SW480 (cell line): ENCODE measurements at regions not wholly inside any gene's neighbourhood (a gene's known extent, or its start where the extent isn't known, plus 50 kb on each side); places are given as distances from the start of the nearest gene placed in this dataset.

Experiments
- DNase-seq: peaks from one replicate; pipeline ENCODE4 v3.0.0-alpha.2; 2016; ENCODE audit warnings: low spot score

DNA sequence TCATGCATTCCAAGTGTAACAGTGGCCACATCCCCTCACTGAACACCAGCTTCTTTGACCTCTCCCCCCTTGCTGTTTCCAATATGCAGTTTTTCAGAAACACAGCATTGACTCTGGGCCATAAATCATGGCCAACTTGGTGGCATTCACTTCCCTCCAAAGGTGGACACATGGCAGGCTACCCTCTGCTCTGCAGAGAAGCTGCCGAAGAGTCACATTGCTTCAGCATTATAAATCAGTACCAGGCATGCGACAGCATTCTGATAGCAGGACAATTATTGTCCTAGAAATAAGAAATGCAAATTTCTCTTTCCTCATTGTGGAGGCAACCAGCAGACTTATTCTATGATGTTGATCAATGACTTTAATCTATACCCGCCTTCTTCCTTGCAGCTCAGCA is 475.4 kb upstream of the GHITM start:
- no peak for DNase-seq

DNA sequence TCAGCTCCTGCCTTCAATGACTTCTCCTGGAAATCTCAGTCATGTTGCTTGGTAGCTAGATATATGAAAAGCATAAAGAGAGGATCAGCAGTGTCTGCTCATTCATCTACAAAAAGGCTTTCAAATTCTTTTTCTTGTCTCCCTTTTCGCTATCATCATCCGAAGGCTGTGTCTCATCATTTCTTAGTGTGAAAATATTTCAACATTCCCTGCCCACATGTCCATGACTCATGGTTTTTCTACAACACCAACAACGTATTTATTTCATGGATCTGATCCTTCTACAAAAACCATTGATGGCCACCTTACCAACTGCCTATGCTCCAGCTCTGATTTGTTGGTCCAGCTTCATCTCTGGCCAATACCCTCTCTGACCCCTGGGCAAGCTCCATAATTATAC is 472.5 kb upstream of the GHITM start:
- no peak for DNase-seq

DNA sequence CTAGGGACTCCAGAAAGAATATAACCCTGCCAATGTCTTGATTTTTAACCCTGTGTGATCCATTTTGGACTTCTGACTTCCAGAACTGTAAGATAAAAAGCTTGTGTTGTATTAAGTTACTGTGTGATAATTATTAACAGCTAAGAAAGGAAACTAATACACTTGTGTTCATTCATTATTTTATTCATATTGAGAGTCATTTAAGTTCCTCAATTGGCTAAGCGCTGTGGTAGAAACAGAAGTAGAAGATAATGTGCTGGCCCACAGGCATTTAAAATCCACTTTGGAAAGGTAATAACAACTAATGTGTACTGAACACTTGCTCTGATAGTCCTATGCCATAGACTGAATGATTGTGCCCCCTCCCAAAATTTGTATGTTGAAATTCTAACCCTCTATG is 471.7 kb upstream of the GHITM start:
- no peak for DNase-seq

DNA sequence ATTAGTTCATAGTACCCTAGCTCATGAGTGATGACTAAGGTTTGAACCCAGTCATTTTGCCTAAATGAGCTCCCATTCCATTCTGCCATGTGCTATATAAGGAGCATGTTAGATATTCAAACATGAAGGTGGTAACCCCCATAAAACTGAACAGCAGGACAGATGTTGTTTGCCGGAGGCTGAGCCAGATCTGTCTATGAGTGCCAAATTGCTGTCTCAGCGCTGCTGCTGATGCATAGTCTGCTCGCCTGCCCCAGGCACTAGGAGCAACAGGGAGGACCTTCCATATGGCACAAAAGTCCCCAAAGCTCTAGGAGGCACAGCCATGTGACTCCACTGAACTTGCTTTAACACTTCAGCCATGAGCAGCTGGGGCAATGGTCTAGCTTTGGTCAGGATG is 466.0 kb upstream of the GHITM start:
- DNase-seq: no peak

DNA sequence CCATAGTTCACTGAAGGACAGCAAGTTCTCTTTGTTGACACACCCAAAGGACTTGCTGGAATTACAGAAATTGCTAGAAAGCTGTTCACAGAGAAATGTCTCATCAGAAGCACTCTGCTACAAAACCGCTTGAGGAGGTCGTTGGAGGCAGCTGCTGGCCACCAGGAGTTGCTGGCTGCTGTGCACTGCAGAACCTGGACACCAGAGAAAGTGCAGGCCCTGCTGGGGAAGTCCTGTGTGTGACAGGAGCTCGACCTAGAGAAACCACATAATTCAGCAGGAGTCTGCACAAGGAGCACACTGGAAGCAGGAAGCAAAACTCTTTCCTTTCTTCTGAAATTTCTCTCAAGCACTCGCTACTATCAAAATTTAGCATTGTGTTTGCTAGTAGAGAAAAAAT is 461.5 kb upstream of the GHITM start:
- no peak for DNase-seq

DNA sequence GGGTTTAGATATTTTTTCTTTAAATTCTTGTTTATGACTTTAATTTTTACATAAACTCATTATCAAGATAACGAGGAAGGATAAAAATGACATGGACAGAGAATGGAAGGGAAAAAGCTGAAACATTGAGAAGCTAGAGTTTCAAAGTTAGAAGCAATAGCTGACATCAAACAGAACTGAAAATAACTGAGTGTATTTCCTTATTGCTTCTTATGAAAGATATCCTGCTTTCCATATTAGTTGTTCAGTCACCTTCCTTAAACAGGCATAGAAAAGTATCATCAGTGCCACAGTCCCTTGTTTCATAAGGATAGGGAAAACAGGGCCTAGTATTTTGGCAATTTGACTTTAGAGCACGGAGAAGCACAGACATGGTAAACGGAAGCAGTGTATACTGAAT is 460.5 kb upstream of the GHITM start:
- DNase-seq: no peak

DNA sequence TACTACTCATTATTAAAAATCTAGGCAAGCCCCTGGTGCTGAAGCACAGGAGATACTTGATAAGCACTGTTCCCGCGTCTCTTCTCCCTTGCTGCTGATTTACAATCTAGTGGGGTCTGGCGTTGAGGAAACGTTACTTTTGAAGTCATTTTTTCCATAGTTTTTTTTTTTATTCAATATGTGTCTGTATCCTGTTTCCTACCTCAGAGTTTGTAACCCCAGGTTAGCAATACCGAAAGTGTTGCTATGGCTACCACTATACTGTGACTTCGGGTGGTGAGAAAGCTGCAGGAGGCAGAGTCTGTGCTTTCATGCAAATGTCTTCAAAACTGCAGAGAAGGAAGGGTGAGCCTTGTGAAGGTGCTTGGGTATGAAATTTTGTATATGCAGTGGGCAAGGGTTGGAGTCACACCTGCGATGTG is 458.8 kb upstream of the GHITM start:
- no peak for DNase-seq

DNA sequence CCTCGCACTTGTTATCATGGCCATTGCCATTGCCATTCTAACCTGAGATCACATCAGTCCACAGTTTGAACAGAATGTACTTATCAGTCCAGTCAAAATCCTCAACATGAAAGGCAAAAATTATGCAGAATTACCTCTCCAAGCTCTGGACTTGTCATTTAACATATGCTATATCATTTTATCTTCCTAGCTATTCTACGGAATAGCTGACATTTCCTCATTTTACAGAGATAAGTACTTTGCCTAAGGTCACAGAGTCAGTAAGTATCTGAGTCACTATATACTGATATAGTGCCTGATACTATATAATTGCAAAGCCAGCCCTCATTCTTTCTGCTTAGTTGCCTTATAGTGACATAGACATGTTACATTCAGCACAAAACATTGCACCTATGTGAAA is 456.9 kb upstream of the GHITM start:
- no peak for DNase-seq

DNA sequence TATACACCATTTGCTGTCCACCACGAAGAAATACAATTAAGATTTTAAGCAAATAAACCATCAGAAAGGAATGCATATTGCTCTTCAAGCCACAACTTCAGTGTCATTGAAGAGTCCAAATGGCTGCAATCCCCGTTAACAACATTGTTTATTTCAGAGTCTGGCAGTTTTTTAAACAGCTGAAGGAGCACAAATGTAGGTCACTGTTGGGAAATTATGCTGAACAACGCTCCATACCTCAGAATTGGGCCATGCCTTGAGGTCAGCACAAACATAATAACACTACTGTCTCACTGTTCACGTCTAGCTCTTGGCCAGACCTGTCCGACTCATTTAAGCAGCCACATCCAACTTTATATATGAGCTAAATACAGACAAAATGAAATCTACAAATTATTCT is 453.9 kb upstream of the GHITM start:
- DNase-seq: no peak

DNA sequence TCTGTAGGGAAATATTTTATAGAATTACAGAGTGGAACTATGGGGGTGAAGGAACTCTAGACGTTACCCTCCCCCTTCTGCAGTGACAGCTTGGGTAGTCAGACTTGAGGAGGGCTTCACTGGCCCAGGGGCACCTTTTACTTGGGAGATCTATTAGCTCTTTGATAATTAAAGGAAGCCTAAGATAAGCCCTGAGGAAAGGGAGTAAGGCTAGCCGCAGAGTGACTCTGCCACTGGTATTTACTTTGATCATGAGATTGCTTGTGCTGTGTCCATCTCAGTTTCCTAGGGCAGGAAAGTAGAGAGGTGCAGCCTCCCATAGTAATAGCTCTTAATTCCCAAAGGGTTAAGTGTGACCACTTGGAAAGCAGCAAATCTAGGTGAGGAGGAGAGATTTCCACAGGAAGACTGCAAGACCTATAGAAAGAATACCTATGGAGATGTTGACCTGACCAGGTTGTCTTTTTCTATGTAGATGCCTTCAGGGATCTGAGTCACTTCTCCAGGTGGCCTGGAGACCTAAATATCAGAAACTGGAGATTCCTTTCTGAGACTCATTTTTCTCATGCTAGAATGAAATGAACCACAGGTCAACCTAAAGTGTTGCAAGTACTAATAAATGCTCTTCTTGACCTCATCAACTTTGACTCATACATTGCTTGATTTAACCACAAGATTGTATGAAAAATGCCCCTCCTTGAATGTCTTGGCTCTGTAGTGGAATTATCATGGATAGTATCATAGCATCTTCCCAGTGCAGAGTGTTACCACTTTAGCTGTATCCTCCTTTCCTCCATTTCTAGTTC is 447.3 kb upstream of the GHITM start:
- DNase-seq: no peak

DNA sequence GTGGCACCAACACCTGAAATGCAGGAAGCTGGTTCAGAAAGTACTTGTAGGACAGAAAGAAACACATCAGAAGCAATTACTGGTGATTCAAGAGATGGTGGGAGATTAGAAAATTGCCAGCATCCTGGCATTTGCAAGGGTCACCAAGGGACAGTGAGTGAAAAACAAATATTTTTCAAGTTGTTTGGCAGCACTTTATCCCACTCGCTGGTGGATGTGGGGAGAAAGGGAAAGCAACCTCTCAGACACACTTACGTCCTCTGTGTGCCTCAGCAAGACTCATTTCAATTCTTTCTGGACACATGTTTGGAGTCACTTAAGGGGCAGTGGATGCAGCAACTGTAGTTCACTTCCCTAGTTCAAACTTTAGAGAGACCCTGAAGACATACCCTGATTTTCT is 440.4 kb upstream of the GHITM start:
- DNase-seq: no peak

DNA sequence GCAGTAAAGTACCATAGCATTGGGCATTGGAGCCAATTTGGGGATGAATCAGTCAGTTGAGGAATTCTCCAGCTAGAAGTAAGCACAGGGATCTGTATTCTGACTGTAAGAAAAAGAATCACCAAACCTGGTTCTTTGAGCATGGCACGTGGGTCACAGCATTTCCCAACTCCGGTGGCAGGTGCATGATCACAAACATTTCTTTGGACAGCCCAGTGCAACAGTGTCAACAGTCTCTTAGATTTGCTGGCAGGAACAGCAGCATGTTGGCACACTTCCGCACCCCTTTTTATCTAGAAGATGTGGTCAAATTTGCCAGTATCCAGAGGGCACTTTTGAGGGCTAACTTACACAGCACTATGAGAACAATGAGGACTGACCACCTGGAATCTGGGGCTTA is 437.5 kb upstream of the GHITM start:
- no peak for DNase-seq

DNA sequence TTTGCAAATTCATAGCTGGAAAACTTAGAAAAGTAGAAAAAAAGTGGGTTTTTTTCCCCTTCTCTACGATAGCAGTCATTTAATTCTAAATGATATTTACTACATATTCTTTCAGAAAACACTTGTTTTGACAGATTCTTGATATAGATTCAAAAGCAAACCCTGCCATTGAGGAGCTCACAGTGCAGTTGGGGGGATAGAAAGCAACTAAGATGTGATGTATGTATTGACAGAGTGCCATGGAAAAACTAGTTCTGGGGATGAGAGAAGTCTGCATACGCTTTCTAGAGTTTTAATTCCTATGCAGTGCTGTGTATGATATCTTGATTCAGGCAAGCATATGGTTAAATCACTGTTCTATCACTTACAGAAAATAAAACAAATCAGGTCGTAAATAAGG is 436.6 kb upstream of the GHITM start:
- no peak for DNase-seq

DNA sequence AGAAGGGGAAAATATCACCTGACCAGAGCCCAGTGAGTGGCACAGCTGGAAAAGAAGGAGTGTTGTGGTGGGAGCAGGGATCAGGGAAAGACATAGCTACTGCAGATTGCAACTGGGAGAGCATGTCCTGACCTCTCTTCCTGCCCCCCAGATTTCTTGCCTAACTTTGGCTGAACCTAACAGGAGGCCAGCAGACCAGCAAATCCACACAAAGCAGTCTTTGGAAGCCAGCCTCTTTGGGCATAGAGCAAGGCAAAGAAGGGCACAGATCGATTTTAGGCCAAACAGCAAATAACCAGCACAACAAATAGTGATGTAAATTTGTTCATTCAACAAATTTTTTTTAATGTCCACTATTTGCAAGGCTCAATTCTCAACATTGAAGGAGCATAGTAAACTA is 433.2 kb upstream of the GHITM start:
- DNase-seq: no peak

DNA sequence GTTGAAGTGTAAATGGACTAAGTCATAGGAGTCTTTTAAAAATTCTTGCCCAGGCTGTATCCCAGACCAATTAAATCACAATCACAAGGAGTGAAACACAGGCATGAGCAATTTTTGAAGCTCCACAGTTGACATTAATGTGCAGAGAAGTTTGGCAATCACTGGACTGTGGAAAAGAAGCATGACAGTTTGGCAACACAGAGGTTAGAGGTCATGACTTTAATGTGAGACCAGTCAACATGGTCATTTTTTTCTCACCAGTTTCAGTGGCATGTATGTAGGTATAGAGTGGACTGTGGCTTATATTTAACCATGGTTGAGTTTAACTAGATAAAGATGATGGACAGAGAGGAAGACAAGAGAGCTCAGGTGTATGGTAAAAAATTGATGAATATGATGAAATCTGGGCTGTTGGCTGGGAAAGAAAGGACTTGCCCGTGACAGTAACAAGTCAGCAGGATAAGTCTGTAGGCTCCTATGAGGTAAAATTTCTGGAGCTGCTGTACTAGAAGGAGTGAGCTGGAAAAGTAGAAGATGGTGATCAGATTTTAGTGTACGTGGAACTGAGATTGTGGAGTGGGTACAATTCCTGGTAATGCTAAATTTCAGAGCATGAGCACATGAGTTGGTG is 432.2 kb upstream of the GHITM start:
- no peak for DNase-seq

DNA sequence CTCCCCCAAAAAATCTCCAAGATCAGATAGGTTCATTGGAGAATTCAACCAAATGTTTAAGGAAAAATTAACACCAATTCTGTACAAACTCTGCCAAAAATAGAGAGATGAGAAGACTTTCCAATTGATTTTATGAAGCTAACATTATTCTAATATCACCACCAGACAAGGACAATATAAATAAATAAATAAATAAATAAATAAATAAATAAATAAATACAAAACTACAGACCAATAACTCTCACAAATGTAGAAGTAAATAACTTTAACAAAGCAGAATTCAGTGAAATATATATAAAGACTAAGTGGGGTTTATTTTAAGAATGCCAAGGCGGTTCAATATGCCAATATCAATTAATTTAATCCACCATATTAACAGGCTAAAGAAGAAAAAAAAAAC is 425.9 kb upstream of the GHITM start:
- no peak for DNase-seq

DNA sequence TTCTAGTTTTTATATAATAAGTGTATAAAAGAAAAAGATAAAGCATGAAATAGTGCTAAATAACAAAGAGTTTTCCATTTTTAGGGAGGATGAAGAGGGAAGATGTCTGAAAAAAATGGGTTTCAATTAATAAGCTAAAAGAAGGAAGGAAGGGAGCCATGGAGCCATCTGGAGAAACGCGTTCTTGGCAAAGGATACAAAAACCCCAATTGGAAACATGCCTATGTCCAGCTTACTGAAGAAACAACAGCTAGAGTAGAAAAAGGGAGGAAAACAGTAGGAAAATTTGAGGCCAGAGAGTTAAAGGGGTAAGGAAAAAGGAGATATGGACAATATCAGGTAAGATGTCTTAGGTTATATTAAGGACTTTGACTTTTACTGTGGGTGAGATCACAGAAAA is 416.2 kb upstream of the GHITM start:
- DNase-seq: no peak

DNA sequence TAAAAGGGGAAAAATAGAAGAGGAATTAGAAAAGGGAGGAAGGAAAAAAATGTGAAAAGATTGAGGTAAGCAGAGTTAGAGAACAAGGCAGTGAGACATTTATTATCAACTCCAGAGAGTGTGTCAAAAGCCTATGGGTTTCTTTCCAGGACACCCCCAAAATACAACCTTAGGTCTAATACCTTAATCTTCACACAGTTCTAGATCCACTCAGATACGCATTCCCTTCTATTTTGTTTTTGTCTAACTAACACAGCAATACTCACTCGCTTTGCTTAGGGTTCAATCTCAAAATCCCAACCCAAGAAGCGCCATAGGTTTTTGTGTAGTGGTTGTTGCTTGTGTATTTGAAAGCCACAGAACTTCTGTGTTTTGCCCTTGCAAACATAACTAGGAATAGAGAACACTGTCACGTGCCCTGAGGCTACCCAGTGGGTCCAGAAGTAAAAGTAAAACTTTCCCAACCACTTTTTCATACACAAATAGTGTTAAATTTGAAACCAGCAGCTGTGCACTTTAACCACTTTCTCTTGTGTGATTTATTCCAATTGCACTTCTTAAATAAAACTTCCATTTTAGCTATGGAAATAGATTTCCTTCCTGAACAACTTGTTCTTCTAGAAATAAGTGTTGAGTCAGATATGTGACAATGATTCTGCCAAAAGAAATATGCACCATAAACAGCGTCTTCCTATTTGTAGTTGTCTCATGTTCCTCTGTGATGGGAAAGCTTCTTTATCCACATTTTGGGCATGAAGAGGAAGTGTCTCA is 414.7 kb upstream of the GHITM start:
- no peak for DNase-seq

DNA sequence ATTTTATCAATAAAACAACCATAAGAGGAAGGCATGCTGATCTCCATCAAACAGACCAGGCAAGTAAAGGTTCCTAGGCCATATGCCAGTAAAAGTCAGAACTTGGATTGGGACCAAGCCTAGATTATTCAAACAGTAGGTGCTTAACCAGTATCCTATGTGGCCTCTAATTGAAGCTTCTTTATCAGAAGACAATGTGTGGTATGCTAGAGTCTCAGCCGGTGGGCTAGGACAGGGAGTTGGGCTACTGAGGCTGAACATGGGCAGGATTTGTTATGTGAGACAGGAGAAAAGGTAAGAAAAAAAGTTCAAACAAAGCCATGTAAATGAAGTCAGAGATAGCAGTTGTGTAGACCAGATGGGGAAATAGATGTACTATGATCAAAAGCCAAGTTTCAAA is 413.7 kb upstream of the GHITM start:
- no peak for DNase-seq

DNA sequence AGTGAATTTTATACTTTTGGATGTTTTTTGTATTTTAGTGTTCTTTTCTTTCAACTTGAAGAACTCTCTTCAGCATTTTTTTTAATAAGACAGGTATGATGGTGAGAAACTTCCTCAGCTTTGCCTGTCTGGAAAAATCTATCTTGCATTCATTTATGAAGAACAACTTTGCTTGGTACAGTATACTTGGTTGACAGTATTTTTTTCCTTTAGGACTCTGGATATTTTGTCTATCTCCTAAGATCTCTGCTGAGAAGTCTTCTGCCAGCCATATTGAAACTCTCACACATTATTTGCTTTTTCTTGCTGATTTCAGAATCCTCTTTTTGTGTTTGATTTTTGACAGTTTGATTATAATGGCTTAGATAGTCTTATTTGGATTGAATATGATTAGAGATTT is 405.0 kb upstream of the GHITM start:
- no peak for DNase-seq

DNA sequence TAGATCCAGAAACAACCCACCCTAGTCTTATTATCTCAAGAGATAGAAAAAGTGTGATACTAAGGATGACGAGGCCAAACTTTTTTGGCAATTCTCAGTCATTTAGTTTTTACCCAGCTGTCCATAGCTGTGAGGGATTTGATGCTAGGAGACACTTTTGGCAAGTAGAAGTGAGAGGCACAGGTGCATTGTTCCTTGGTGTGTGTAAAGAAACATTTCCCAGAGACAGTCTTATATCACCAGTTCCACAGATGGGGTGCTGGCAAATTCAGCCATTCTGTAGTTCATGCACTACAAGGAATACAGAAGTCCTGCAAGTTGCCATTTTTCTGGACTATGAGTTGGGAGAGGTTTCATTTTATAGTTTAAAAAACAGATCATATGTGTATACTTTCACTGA is 403.3 kb upstream of the GHITM start:
- no peak for DNase-seq

DNA sequence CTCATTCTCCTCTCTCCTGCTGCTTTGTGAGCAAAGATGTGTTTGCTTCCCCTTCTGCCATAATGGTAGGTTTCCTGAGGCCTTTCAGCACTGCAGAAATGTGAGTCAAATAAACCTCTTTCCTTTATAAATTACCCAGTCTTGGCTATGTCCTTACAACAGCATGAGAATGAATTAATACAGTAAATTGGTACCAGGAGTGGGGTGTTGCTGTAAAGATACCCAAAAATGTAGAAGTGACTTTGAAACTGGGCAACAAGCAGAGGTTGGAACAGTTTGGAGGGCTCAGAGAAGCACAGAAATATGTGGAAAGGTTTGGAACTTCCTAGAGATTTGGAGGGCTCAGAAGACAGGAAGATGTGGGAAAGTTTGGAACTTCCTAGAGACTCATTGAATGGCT is 388.7 kb upstream of the GHITM start:
- DNase-seq: no peak

DNA sequence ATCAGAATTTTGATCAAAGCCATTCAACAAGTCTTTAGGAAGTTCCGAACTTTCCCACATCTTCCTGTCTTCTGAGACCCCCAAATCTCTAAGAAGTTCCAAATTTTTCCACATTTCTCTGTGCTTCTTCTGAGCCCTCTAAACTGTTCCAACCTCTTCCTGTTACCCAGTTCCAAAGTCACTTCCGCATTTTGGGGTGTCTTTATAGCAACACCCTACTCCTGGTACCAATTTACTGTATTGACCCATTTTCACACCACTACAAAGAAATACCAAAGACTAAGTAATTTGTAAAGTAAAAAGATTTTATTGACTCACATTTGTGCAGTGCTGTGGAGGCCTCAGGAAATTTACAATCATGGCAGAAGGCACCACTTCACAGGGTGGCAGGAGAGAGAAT is 385.8 kb upstream of the GHITM start:
- no peak for DNase-seq
